ENCODE measurements at regions not wholly inside any gene's neighbourhood (a gene's known extent, or its start where the extent isn't known, plus 50 kb on each side); places are given as distances from the start of the nearest gene placed in this dataset.

DNA sequence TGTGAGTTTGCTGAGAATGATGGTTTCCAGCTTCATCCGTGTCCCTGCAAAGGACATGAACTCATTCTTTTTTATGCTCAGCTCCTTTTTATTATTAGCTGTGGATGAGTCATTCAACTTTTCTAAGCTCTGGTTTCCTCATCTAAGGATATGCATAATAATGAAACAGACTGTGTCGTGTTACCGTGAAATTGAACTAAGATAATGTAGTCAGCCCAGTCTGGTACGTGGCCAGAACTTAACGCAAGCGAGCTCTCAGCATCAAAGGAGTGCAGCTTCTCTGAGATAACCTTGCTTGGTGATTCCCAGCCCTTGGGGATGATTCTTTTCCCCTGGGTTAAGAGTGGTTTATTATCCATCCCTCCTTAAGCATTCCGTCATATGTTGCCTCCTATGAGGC is 454.3 kb upstream of the EEF2KMT start:
- TF ChIP-seq CTCF (conservative IDR thresholded peaks at IDR 0.05 in 1 of 2, IDR thresholded peaks at IDR 0.05 in 1 of 2; ENCODE audit: low read depth in 1 of 2, low read length in 2 of 2): no peak
- TF ChIP-seq EZH2 (IDR thresholded peaks at IDR 0.05; ENCODE audit: low read length, missing control alignments): no peak

Data from fibroblast of lung (primary cell).